ENCODE measurements at regions not wholly inside any gene's neighbourhood (a gene's known extent, or its start where the extent isn't known, plus 50 kb on each side); places are given as distances from the start of the nearest gene placed in this dataset.

- H3K36me3 ChIP-seq (replicated peaks in 1 of 2; ENCODE audit: control extremely low read depth in 1 of 2, control insufficient read depth in 1 of 2, extremely low read depth in 1 of 2, insufficient read depth in 2 of 2, low read length in 1 of 2), result no peaks in the 10 kb centered on the region
- WGBS (ENCODE audit: insufficient coverage), result no CpG with 5 or more reads among the region's 1 CpG
- Mint-ChIP-seq H3K9me3 (ENCODE audit: insufficient read depth) (no peaks in the 10 kb centered on the region), H3K4me1 (peaks cover 6% of the 10 kb centered on the region), H3K27me3 (peaks cover 57% of the 10 kb centered on the region), H3K4me3 (no peak overlapping the region), H3K27ac (no peak overlapping the region)
- DNase-seq (no peak), ATAC-seq (ENCODE audit: low read depth) (no peak)
- H3K4me2 ChIP-seq (replicated peaks; ENCODE audit: low read depth, low read length, poor library complexity, severe bottlenecking), result no peak overlapping the region
- no peak overlapping the region for H3K9ac ChIP-seq (ENCODE audit: low read length)
- H3K27ac ChIP-seq (ENCODE audit: low read length in 2 of 2), result no peak overlapping the region
- ChIA-PET POLR2A (no interaction called here), CTCF (no interaction called here)
- peaks cover 0 to 36% (median 6%) of the 10 kb centered on the region in 4 experiments for H3K27me3 ChIP-seq (replicated peaks in 1 of 4; ENCODE audit: control extremely low read depth in 1 of 4, control insufficient read depth in 3 of 4, insufficient read depth in 4 of 4, low read length in 3 of 4)
- no peaks in the 10 kb centered on the region for H4K20me1 ChIP-seq (ENCODE audit: control insufficient read depth, insufficient read depth, low read length, poor library complexity, severe bottlenecking)
- H3K4me3 ChIP-seq (ENCODE audit: control extremely low read depth in 1 of 5, extremely low read depth in 1 of 5, insufficient read depth in 1 of 5, low read depth in 2 of 5, low read length in 4 of 5), result no peak overlapping the region
- no peak for TF ChIP-seq EZH2 (IDR thresholded peaks at IDR 0.05; ENCODE audit: borderline replicate concordance, insufficient read depth, low read depth, low read length, poor library complexity, severe bottlenecking)
- intact Hi-C loops (cut with micrococcal nuclease), result no loop called here
- no peaks in the 10 kb centered on the region for H3K9me3 ChIP-seq (ENCODE audit: control extremely low read depth in 1 of 3, control insufficient read depth in 2 of 3, insufficient read depth in 1 of 3, low read length in 2 of 3)
- H2AFZ ChIP-seq (ENCODE audit: insufficient read depth, low read depth, low read length, poor library complexity, severe bottlenecking), result no peak overlapping the region
- peaks cover 2 to 3% of the 10 kb centered on the region in 2 donors for H3K4me1 ChIP-seq (ENCODE audit: control insufficient read depth in 2 of 2, insufficient read depth in 2 of 2, low read length in 2 of 2)
- H3K79me2 ChIP-seq (ENCODE audit: control insufficient read depth, insufficient read depth, low read length), result no peaks in the 10 kb centered on the region
Observed at GRCh38 chr12:3933819-3934192, 60.6 kb upstream of the PARP11 start.

DNA sequence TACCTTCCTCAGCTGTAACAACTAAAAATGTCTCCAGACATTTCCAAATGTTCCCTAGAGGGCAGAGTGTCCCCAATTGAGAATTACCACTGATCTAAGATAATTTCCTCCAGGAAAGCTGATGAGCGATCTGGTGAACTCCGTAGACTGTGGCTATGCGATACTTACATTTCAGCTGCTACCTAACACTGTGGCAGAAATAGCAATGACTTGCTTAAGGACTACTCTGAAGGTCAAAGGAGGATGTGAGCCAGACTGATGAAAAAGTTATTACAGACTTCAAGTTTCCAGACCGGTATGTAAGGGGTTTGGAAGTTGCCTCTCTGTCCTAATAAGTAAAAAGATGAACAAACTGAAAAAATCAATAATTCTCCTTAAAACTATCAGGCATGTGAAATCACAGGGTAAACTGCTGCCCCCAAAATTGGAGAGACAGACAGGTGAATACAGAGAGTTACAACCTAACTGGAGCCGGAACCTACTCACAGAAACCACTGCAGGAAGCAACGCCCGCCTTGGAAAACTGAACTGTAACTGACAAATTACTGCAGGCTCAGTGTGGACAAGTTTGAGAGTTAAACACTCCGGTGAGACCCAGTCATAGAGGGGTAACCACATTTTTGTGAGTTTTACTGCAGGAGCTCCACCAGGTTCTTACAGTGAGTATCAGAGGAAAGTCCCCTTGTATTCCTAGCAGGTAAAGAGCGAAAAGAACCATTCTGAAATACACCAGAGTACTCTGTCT, 60.0 kb upstream of the PARP11 start:
- peaks cover 61% of the 10 kb centered on the region for H3K27me3 Mint-ChIP-seq
- ATAC-seq (ENCODE audit: low read depth) (no peak), DNase-seq (no peak)
- H3K36me3 ChIP-seq (replicated peaks in 1 of 2; ENCODE audit: control extremely low read depth in 1 of 2, control insufficient read depth in 1 of 2, extremely low read depth in 1 of 2, insufficient read depth in 2 of 2, low read length in 1 of 2), result no peaks in the 10 kb centered on the region
- H3K4me3 ChIP-seq (ENCODE audit: control extremely low read depth in 1 of 5, extremely low read depth in 1 of 5, insufficient read depth in 1 of 5, low read depth in 2 of 5, low read length in 4 of 5), result no peak overlapping the region
- no peaks in the 10 kb centered on the region for H3K79me2 ChIP-seq (ENCODE audit: control insufficient read depth, insufficient read depth, low read length)
- no peak overlapping the region for H3K4me2 ChIP-seq (replicated peaks; ENCODE audit: low read depth, low read length, poor library complexity, severe bottlenecking)
- no peaks in the 10 kb centered on the region for H4K20me1 ChIP-seq (ENCODE audit: control insufficient read depth, insufficient read depth, low read length, poor library complexity, severe bottlenecking)
- no peaks in the 10 kb centered on the region for H3K9me3 ChIP-seq (ENCODE audit: control extremely low read depth in 1 of 3, control insufficient read depth in 2 of 3, insufficient read depth in 1 of 3, low read length in 2 of 3)
- peaks cover 0 to 37% (median 9%) of the 10 kb centered on the region in 4 experiments for H3K27me3 ChIP-seq (replicated peaks in 1 of 4; ENCODE audit: control extremely low read depth in 1 of 4, control insufficient read depth in 3 of 4, insufficient read depth in 4 of 4, low read length in 3 of 4)
- H3K9ac ChIP-seq (ENCODE audit: low read length), result no peak overlapping the region
- intact Hi-C loops (cut with micrococcal nuclease), result no loop called here
- no peak overlapping the region for H2AFZ ChIP-seq (ENCODE audit: insufficient read depth, low read depth, low read length, poor library complexity, severe bottlenecking)
- WGBS (ENCODE audit: insufficient coverage), result 0% methylated on average over 2 of the region's 9 CpGs
- no peak overlapping the region for H3K27ac Mint-ChIP-seq
- no peaks in the 10 kb centered on the region for H3K9me3 Mint-ChIP-seq (ENCODE audit: insufficient read depth)
- peaks cover 9% of the 10 kb centered on the region for H3K4me1 Mint-ChIP-seq
- TF ChIP-seq CTCF (IDR thresholded peaks at IDR 0.05) (no peak), EZH2 (IDR thresholded peaks at IDR 0.05; ENCODE audit: borderline replicate concordance, insufficient read depth, low read depth, low read length, poor library complexity, severe bottlenecking) (no peak)
- ChIA-PET POLR2A (no interaction called here), CTCF (no interaction called here)
- H3K27ac ChIP-seq (ENCODE audit: low read length in 2 of 2), result no peak overlapping the region
- no peak overlapping the region for H3K4me3 Mint-ChIP-seq
- peaks cover 5 to 6% of the 10 kb centered on the region in 2 donors for H3K4me1 ChIP-seq (ENCODE audit: control insufficient read depth in 2 of 2, insufficient read depth in 2 of 2, low read length in 2 of 2)
